ENCODE measurements at regions not wholly inside any gene's neighbourhood (a gene's known extent, or its start where the extent isn't known, plus 50 kb on each side); places are given as distances from the start of the nearest gene placed in this dataset.

- Mint-ChIP-seq H3K4me1 (no peaks in the 10 kb centered on the region), H3K9me3 (peaks cover 4 to 8% of the 10 kb centered on the region in 2 experiments; a peak in 4 of 5 replicates), H3K27me3 (ENCODE audit: low read depth) (no peaks in the 10 kb centered on the region), H3K4me3 (no peak overlapping the region), H3K36me3 (ENCODE audit: insufficient read depth in 1 of 3, low read depth in 3 of 3) (peaks cover 0 to 4% (median 4%) of the 10 kb centered on the region in 3 experiments; a peak in 3 of 7 replicates), H3K27ac (no peak overlapping the region; a peak in 1 of 7 replicates)
- no peak overlapping the region for H3K9ac ChIP-seq (ENCODE audit: extremely low read depth, insufficient read length, low read length)
- H2AK5ac ChIP-seq (ENCODE audit: insufficient read length, low read length), result no peak overlapping the region
- no peak overlapping the region for H2BK12ac ChIP-seq (ENCODE audit: insufficient read length, low read depth, low read length)
- DNase-seq, result no peak
- H4K5ac ChIP-seq (ENCODE audit: insufficient read length, low read depth, low read length), result no peak overlapping the region
- no peaks in the 10 kb centered on the region for H3K79me2 ChIP-seq (ENCODE audit: insufficient read depth, low read length)
- no peak for TF ChIP-seq CTCF (conservative IDR thresholded peaks at IDR 0.05)
- no peak overlapping the region for H3K18ac ChIP-seq (ENCODE audit: insufficient read length, low read depth, low read length)
- H2BK15ac ChIP-seq (ENCODE audit: low read depth, low read length), result no peak overlapping the region
- no peaks in the 10 kb centered on the region for H3K79me1 ChIP-seq (ENCODE audit: insufficient read depth, low read depth, low read length, poor library complexity, severe bottlenecking)
- H2BK20ac ChIP-seq (ENCODE audit: low read depth, low read length, poor library complexity, severe bottlenecking), result no peak overlapping the region
- no peak overlapping the region for H2BK5ac ChIP-seq (ENCODE audit: insufficient read length, low read length)
- H3K23me2 ChIP-seq (ENCODE audit: insufficient read length, low read depth, low read length, poor library complexity, severe bottlenecking), result no peaks in the 10 kb centered on the region
- H3K27me3 ChIP-seq (ENCODE audit: insufficient read depth, low read length), result no peaks in the 10 kb centered on the region
- no peak overlapping the region for H2AFZ ChIP-seq (ENCODE audit: low read length)
- H3K9me3 ChIP-seq (ENCODE audit: control insufficient read depth, low read depth, low read length), result no peaks in the 10 kb centered on the region
- no peak overlapping the region for H3K27ac ChIP-seq (ENCODE audit: insufficient read length, low read depth, low read length)
- H3T11ph ChIP-seq (ENCODE audit: low read length), result no peak overlapping the region
- WGBS (ENCODE audit: extremely low coverage, insufficient read length, low lambda C conversion rate), result no CpG with 5 or more reads among the region's 4 CpGs
- no peak overlapping the region for H3K4ac ChIP-seq (ENCODE audit: low read depth, low read length)
- H4K8ac ChIP-seq (replicated peaks; ENCODE audit: insufficient read length, low read depth, low read length), result no peak overlapping the region
- H3K14ac ChIP-seq (ENCODE audit: insufficient read depth, low read length), result no peak overlapping the region; the same call in 1 of the 2 replicates
- H3K4me2 ChIP-seq (ENCODE audit: insufficient read depth, insufficient read length, low read length), result no peak overlapping the region
- H4K91ac ChIP-seq (ENCODE audit: insufficient read length, low read depth, low read length), result no peak overlapping the region
- H3K56ac ChIP-seq (ENCODE audit: insufficient read length, low read depth, low read length), result no peak overlapping the region
- H3K23ac ChIP-seq (ENCODE audit: insufficient read length, low read depth, low read length), result no peak overlapping the region
- no peaks in the 10 kb centered on the region for H4K20me1 ChIP-seq (ENCODE audit: control insufficient read depth, insufficient read depth, insufficient read length)
- no peak overlapping the region for H2BK120ac ChIP-seq (ENCODE audit: low read depth, low read length, poor library complexity, severe bottlenecking)
- H3K4me1 ChIP-seq (ENCODE audit: insufficient read depth, low read length), result no peaks in the 10 kb centered on the region
Observed at GRCh38 chr4:104345598-104346242, 149.0 kb downstream of the CXXC4 start.

All from H9 (cell line).